Calu3 (cell line): ENCODE measurements at regions not wholly inside any gene's neighbourhood (a gene's known extent, or its start where the extent isn't known, plus 50 kb on each side); places are given as distances from the start of the nearest gene placed in this dataset.

ENCODE experiments used
- BruUV-seq: library from RNA; stranded (reverse); fragments of 400-500 nt; replicated peaks from 2 replicates; lab custom pipeline; 2021; lab: Mats Ljungman, UMichigan
- CTCF ChIA-PET: fragments of 300-600 bp; sonication (Branson Sonifier 250); formaldehyde crosslinking; loops from one replicate; lab custom pipeline; 2022; ENCODE audit warnings: antibody characterized with exemption; lab: Charles Lee
- DNase-seq: peaks from one replicate; pipeline ENCODE4 v3.0.0; 2022
- H3K27ac Mint-ChIP-seq: one replicate; pipeline ENCODE4 v1.8.0; 2022; ENCODE audit warnings: mixed read lengths; ENCODE audit not compliant: unreplicated experiment
- H3K27me3 Mint-ChIP-seq: one replicate; pipeline ENCODE4 v1.8.0; 2022; ENCODE audit warnings: mixed read lengths; ENCODE audit not compliant: unreplicated experiment
- H3K36me3 Mint-ChIP-seq: one replicate; pipeline ENCODE4 v1.8.0; 2022; ENCODE audit warnings: mild to moderate bottlenecking, moderate library complexity, mixed read lengths; ENCODE audit not compliant: insufficient read depth, unreplicated experiment
- H3K4me1 Mint-ChIP-seq: one replicate; pipeline ENCODE4 v1.8.0; 2022; ENCODE audit warnings: mild to moderate bottlenecking, low read depth, mixed read lengths; ENCODE audit not compliant: unreplicated experiment
- H3K4me3 Mint-ChIP-seq: one replicate; pipeline ENCODE4 v1.8.0; 2022; ENCODE audit warnings: mild to moderate bottlenecking, low read depth, moderate library complexity, mixed read lengths; ENCODE audit not compliant: unreplicated experiment
- H3K9me3 Mint-ChIP-seq: one replicate; pipeline ENCODE4 v1.8.0; 2022; ENCODE audit warnings: low read depth, mixed read lengths; ENCODE audit not compliant: unreplicated experiment
- intact Hi-C: fragments of 100-400 bp; cut with micrococcal nuclease; formaldehyde crosslinking; loops from one replicate; pipeline ENCODE4 v1.10.0; 2022; ENCODE audit not compliant: unreplicated experiment
- TF ChIP-seq, protein P1 (sequence below): fragments of 200-600 bp; IDR thresholded peaks from one replicate; pipeline ENCODE4 v1.8.0; 2022; ENCODE audit warnings: antibody characterized with exemption; ENCODE audit not compliant: unreplicated experiment

DNA sequence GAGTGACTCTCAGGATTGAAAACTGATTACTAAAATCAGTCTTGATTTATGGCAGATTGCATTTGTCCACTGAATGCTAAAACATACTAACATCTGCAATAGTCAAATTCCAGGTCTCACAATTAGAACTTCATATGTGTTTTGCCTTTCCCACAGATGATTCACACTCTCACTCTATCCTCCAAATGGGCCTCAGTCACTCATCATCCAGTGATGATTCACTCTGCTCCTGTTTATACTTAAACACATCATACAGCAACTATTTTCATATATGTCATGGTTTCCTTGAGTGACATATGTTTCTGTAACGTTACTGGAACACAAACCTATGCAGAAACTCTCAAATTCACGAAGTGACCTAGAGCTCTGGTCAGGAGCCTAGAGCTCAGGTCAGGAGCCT, 512.9 kb downstream of the HINT1 start:
- CTCF ChIA-PET, result no interaction called here
- H3K9me3 Mint-ChIP-seq, result no peaks in the 10 kb centered on the region
- no peaks in the 10 kb centered on the region for H3K36me3 Mint-ChIP-seq
- BruUV-seq, result no TSS peak
- H3K4me3 Mint-ChIP-seq, result no peak overlapping the region
- TF ChIP-seq, protein P1, sequence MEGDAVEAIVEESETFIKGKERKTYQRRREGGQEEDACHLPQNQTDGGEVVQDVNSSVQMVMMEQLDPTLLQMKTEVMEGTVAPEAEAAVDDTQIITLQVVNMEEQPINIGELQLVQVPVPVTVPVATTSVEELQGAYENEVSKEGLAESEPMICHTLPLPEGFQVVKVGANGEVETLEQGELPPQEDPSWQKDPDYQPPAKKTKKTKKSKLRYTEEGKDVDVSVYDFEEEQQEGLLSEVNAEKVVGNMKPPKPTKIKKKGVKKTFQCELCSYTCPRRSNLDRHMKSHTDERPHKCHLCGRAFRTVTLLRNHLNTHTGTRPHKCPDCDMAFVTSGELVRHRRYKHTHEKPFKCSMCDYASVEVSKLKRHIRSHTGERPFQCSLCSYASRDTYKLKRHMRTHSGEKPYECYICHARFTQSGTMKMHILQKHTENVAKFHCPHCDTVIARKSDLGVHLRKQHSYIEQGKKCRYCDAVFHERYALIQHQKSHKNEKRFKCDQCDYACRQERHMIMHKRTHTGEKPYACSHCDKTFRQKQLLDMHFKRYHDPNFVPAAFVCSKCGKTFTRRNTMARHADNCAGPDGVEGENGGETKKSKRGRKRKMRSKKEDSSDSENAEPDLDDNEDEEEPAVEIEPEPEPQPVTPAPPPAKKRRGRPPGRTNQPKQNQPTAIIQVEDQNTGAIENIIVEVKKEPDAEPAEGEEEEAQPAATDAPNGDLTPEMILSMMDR, result no peak
- intact Hi-C loops, result no loop called here
- no peak overlapping the region for H3K27ac Mint-ChIP-seq
- no peaks in the 10 kb centered on the region for H3K4me1 Mint-ChIP-seq
- no peaks in the 10 kb centered on the region for H3K27me3 Mint-ChIP-seq
- no peak for DNase-seq

DNA sequence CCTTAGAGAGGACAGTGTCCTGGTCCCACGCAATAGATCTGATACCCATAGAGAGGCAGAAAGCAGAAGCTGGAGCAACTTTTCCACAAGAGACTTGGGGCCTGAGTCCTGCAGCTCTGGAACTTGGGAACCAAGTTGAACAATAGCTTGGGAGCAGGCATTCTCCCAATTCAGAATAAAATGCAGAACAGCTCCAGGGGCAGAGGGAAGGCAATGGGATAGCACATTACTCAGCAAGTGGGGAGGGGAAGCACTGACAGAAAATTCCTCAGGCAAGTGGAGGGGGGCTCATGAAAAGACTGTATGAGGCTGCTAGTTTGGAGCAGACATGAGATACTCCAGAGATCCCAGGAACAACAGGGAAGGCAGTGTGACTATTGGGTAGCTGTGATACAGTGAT, 513.6 kb downstream of the HINT1 start:
- Mint-ChIP-seq H3K9me3 (no peaks in the 10 kb centered on the region), H3K4me3 (no peak overlapping the region), H3K27me3 (no peaks in the 10 kb centered on the region), H3K36me3 (no peaks in the 10 kb centered on the region), H3K4me1 (no peaks in the 10 kb centered on the region), H3K27ac (no peak overlapping the region)
- no TSS peak for BruUV-seq
- TF ChIP-seq, protein P1, result no peak
- CTCF ChIA-PET, result interaction anchor here (0.6 kb wide), 1 partner anchor 163 kb away, joined by 11 read pairs; no protein-coding TSS in a partner anchor
- intact Hi-C loops, result no loop called here
- DNase-seq, result no peak

DNA sequence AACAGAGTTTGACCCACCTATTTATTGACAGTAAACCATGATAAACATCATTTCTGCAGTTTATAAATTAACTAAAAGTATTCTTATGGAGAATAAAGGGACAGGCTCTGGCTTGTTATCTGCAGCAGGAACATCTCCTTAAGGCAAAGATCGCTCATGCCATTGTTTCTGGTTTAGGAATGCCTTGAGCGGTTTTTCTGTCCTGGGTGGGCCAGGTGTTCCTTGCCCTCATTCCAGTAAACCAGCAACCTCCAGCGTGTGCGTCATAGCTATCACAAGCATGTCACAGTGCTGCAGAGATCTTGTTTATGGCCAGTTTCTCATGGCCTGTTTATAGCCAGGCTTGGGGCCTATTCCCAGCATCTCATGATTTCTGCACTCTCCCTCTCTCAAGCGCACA, 521.7 kb downstream of the HINT1 start:
- H3K4me1 Mint-ChIP-seq, result no peaks in the 10 kb centered on the region
- no TSS peak for BruUV-seq
- H3K27me3 Mint-ChIP-seq, result no peaks in the 10 kb centered on the region
- H3K27ac Mint-ChIP-seq, result no peak overlapping the region
- no peak for DNase-seq
- H3K36me3 Mint-ChIP-seq, result no peaks in the 10 kb centered on the region
- no peak overlapping the region for H3K4me3 Mint-ChIP-seq
- TF ChIP-seq, protein P1, result no peak
- H3K9me3 Mint-ChIP-seq, result peaks cover 5% of the 10 kb centered on the region
- intact Hi-C loops, result no loop called here
- CTCF ChIA-PET, result no interaction called here

DNA sequence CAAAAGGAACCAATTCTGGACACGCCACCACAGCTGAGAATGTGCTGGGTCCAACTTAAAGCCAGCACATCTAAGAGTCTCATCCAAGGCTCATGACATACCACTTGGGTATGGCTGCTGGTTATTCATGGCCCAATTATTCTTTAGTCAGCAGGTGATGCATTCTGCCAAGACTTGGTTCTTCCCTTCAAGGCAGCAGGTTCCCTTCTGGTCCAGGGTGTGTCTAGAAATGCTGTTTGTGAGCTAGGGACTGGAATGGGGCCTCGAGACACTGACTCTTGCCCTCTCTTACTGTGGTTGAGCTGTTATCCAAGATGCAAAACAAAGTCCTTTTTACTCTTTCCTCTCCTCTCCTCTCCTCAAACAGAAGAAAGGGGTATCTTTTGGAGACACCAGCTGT, 522.6 kb downstream of the HINT1 start:
- Mint-ChIP-seq H3K27ac (no peak overlapping the region), H3K36me3 (no peaks in the 10 kb centered on the region), H3K4me1 (no peaks in the 10 kb centered on the region), H3K4me3 (no peak overlapping the region), H3K27me3 (no peaks in the 10 kb centered on the region), H3K9me3 (peaks cover 5% of the 10 kb centered on the region)
- intact Hi-C loops, result no loop called here
- TF ChIP-seq, protein P1, result no peak
- DNase-seq, result no peak
- CTCF ChIA-PET, result no interaction called here
- no TSS peak for BruUV-seq
